ENCODE measurements at regions not wholly inside any gene's neighbourhood (a gene's known extent, or its start where the extent isn't known, plus 50 kb on each side); places are given as distances from the start of the nearest gene placed in this dataset. TPM values are rescaled to one million over a fixed set of nuclear protein-coding genes. Genes with fewer than 3 reads are reported as not detected.

DNA sequence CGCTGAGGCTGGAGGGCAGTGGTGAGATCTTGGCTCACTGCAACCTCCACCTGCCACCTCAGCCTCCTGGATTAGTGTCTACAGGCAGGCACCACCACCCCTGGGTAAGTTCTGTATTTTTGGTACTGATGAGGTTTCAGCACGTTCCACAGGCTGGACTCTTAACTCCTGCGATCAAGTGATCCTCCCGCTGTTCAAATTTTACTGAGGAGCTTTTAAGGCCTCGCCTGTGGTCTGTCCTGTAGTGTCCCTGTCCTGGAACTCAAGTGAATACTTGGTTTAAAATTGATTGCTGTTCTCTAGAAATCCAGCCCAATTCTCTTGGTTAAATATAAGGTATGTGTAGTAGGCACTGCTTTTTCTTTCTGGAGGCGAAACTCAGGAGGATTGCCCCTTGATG is 65.2 kb downstream of the DPRX start:
- peak; percentile 22 for DNase-seq
- no peak for ATAC-seq
- intact Hi-C loops (cut with DNase I) = no loop called here
- Histone ChIP-seq H3K27me3 (no peaks in the 10 kb centered on the region), H3K36me3 (no peaks in the 10 kb centered on the region), H3K27ac (no peak overlapping the region), H3K4me3 (no peak overlapping the region), H3K4me1 (no peaks in the 10 kb centered on the region), H3K9me3 (no peaks in the 10 kb centered on the region)
- TF ChIP-seq, protein P1, sequence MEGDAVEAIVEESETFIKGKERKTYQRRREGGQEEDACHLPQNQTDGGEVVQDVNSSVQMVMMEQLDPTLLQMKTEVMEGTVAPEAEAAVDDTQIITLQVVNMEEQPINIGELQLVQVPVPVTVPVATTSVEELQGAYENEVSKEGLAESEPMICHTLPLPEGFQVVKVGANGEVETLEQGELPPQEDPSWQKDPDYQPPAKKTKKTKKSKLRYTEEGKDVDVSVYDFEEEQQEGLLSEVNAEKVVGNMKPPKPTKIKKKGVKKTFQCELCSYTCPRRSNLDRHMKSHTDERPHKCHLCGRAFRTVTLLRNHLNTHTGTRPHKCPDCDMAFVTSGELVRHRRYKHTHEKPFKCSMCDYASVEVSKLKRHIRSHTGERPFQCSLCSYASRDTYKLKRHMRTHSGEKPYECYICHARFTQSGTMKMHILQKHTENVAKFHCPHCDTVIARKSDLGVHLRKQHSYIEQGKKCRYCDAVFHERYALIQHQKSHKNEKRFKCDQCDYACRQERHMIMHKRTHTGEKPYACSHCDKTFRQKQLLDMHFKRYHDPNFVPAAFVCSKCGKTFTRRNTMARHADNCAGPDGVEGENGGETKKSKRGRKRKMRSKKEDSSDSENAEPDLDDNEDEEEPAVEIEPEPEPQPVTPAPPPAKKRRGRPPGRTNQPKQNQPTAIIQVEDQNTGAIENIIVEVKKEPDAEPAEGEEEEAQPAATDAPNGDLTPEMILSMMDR (IDR thresholded peaks at IDR 0.05) = no peak

DNA sequence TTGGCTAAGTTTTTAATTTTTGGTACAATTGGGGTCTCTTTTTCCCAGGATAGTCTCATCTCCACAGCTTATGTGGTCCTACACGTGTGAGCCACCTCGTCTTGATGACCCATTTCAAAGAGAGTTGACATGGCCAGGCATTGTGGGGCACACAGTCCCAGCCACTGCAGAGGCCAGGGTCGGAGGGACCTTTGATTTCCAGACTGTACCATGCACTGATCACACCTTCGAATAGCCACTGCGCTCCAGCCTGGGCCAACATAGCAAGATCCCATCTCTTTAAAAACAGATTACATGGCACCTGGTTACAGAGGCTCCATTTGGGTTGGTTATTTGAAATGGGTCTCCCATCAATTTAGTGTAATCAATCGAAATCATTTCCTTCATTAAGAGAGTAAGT is 71.6 kb downstream of the DPRX start:
- intact Hi-C loops (cut with DNase I) = no loop called here
- no peaks in the 10 kb centered on the region for H3K36me3 ChIP-seq
- ATAC-seq = no peak
- H3K4me3 ChIP-seq = no peak overlapping the region
- TF ChIP-seq, protein P1 (IDR thresholded peaks at IDR 0.05) = no peak
- no peaks in the 10 kb centered on the region for H3K4me1 ChIP-seq
- no peak overlapping the region for H3K27ac ChIP-seq
- no peak for DNase-seq
- H3K27me3 ChIP-seq = no peaks in the 10 kb centered on the region
- H3K9me3 ChIP-seq = no peaks in the 10 kb centered on the region

DNA sequence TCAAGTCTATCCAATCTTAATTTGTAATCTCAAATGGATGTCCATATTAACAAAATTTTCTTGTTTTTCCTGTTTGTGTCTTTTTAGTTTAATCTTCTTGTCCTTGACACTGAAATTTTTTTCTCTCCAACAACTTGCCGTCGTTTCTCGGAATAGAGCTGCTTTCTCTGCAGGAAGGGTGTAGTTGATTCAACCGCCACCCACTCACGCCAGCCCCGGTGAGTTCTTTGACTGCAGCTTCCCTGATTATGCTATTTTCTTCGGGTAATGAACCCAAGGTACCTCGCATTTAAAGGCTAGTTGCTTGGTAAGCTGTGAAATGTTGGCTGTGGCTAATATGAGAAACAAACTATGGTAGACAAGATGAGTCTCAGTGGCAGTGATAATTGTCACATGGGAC is 72.2 kb downstream of the DPRX start:
- no peaks in the 10 kb centered on the region for H3K9me3 ChIP-seq
- no peak for ATAC-seq
- intact Hi-C loops (cut with DNase I) = no loop called here
- H3K27ac ChIP-seq = no peak overlapping the region
- H3K36me3 ChIP-seq = no peaks in the 10 kb centered on the region
- H3K4me3 ChIP-seq = no peak overlapping the region
- TF ChIP-seq, protein P1 (IDR thresholded peaks at IDR 0.05) = no peak
- no peaks in the 10 kb centered on the region for H3K27me3 ChIP-seq
- no peak for DNase-seq
- H3K4me1 ChIP-seq = no peaks in the 10 kb centered on the region

DNA sequence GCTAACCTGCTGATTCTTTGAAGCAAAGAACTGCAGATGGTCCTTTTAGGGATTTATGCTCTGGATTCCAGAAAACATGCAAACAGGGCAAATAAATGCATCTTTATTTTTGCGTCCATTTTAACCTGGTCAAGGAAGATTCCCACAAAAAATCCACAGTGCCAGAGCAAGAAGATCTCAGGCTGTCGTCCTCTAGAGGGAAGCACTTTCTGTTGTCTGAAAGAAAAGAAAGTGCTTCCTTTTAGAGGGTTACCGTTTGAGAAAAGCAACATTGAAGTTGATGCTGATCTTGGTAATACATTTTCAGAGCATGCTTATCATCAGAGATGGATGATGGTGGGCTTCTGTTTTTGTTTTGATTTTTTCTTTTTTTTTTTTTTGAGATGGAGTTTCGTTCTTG is 75.5 kb downstream of the DPRX start:
- no peak for ATAC-seq
- no peak for DNase-seq
- Histone ChIP-seq H3K27me3 (no peaks in the 10 kb centered on the region), H3K4me3 (no peak overlapping the region), H3K27ac (no peak overlapping the region), H3K36me3 (no peaks in the 10 kb centered on the region), H3K4me1 (no peaks in the 10 kb centered on the region), H3K9me3 (no peaks in the 10 kb centered on the region)
- TF ChIP-seq, protein P1 (IDR thresholded peaks at IDR 0.05) = no peak
- intact Hi-C loops (cut with DNase I) = no loop called here

DNA sequence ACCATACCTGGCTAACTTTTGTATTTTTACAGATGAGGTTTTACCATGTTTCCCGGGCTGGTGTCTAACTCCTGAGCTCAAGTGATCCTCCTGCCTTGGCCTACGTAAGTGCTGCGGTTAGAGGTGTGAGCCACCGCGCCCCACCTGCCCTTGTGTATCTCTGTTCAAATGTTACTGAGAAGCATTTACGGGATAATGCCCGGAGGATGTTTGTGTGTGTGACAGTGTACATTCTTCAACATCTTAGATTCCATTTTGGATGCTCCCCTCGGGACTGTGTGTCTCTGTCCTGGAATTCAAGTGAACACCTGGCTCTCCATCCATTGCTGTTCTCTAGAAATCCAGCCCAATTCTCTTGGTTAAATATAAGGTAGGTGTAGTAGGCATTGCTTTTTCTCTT is 93.7 kb downstream of the NLRP12 start:
- intact Hi-C loops (cut with DNase I) = no loop called here
- no peak overlapping the region for H3K4me3 ChIP-seq
- H3K36me3 ChIP-seq = no peaks in the 10 kb centered on the region
- TF ChIP-seq, protein P1 (IDR thresholded peaks at IDR 0.05) = no peak
- H3K27ac ChIP-seq = no peak overlapping the region
- ATAC-seq (no peak), DNase-seq (no peak)
- no peaks in the 10 kb centered on the region for H3K27me3 ChIP-seq
- H3K9me3 ChIP-seq = no peaks in the 10 kb centered on the region
- no peaks in the 10 kb centered on the region for H3K4me1 ChIP-seq

Small RNA genes in the stretch of these regions (microRNA-seq; reads per million reads assigned to microRNA genes)
- gene MIR516B2 (ENCODE audit: borderline microRNAs expressed) (not detected), gene MIR517A (ENCODE audit: borderline microRNAs expressed) (not detected), gene MIR517B (ENCODE audit: borderline microRNAs expressed) (not detected), gene MIR518B (ENCODE audit: borderline microRNAs expressed) (not detected), gene MIR518C (ENCODE audit: borderline microRNAs expressed) (not detected), gene MIR518E (ENCODE audit: borderline microRNAs expressed) (not detected), gene MIR518F (ENCODE audit: borderline microRNAs expressed) (not detected), gene MIR519D (ENCODE audit: borderline microRNAs expressed) (1.2 reads per million), gene MIR520B (ENCODE audit: borderline microRNAs expressed) (not detected), gene MIR520C (ENCODE audit: borderline microRNAs expressed) (not detected), gene MIR520D (ENCODE audit: borderline microRNAs expressed) (not detected), gene MIR520G (ENCODE audit: borderline microRNAs expressed) (not detected), gene MIR521-2 (ENCODE audit: borderline microRNAs expressed) (not detected), gene MIR523 (ENCODE audit: borderline microRNAs expressed) (not detected), gene MIR524 (ENCODE audit: borderline microRNAs expressed) (not detected), gene MIR525 (ENCODE audit: borderline microRNAs expressed) (not detected), gene MIR526A1 (ENCODE audit: borderline microRNAs expressed) (not detected), gene MIR526A2 (ENCODE audit: borderline microRNAs expressed) (not detected)

All from upper lobe of right lung (tissue), 1 donor.